Stimulated activated CD4-positive, alpha-beta T cell treated with anti-CD3 and anti-CD28 coated beads, Interleukin-2, amount 100 ng/mL, for 24 hours (primary cell): ENCODE measurements at regions not wholly inside any gene's neighbourhood (a gene's known extent, or its start where the extent isn't known, plus 50 kb on each side); places are given as distances from the start of the nearest gene placed in this dataset.
"Not testable (repeated sequence)": the region's sequence is repeated elsewhere in the genome, so short reads cannot be mapped to it uniquely, and the experiment has no call there.

Experiments
- DNase-seq, 2 donors: peaks; one replicate each; pipeline ENCODE4 v3.0.0-alpha.2; 2020

- DNase-seq = no peak
Measured at GRCh38 chr4:82171531-82172155, 202.1 kb downstream of the HNRNPD start.

- no peak for DNase-seq
Measured at GRCh38 chr4:82149750-82150149, 224.0 kb downstream of the HNRNPD start.

GRCh38 chr4:82145850-82146249, 227.9 kb downstream of the HNRNPD start:
- no peak for DNase-seq

GRCh38 chr4:82140422-82140821, 233.4 kb downstream of the HNRNPD start:
- no peak for DNase-seq

- no peak for DNase-seq
Measured at GRCh38 chr4:82139287-82139686, 234.5 kb downstream of the HNRNPD start.

- DNase-seq = no peak
Measured at GRCh38 chr4:82138374-82138773, 235.4 kb downstream of the HNRNPD start.

GRCh38 chr4:82136161-82136801, 237.5 kb downstream of the HNRNPD start:
- no peak for DNase-seq

GRCh38 chr4:82128355-82128754, 245.4 kb downstream of the HNRNPD start:
- no peak for DNase-seq

- no peak for DNase-seq
Measured at GRCh38 chr4:82126512-82127040, 247.2 kb downstream of the HNRNPD start.

GRCh38 chr4:82125787-82126297, 247.9 kb downstream of the HNRNPD start:
- DNase-seq = no peak

- DNase-seq = no peak
Measured at GRCh38 chr4:82124932-82125786, 248.6 kb downstream of the HNRNPD start.

- DNase-seq = no peak
Measured at GRCh38 chr4:82124365-82124764, 249.4 kb downstream of the HNRNPD start.

GRCh38 chr4:82123934-82124333, 249.9 kb downstream of the HNRNPD start:
- no peak for DNase-seq

GRCh38 chr4:82115183-82115582, 258.6 kb downstream of the HNRNPD start:
- DNase-seq = not testable (repeated sequence)

- DNase-seq = no peak
Measured at GRCh38 chr4:82108506-82108905, 265.3 kb downstream of the HNRNPD start.

- DNase-seq = no peak
Measured at GRCh38 chr4:82104578-82104977, 269.2 kb downstream of the HNRNPD start.

GRCh38 chr4:82099928-82100579, 273.7 kb downstream of the HNRNPD start:
- no peak for DNase-seq

- DNase-seq = no peak
Measured at GRCh38 chr4:82097504-82097903, 276.3 kb downstream of the HNRNPD start.

GRCh38 chr4:82090717-82091116, 283.1 kb downstream of the HNRNPD start:
- no peak for DNase-seq

- no peak for DNase-seq
Measured at GRCh38 chr4:82084747-82085146, 289.0 kb downstream of the HNRNPD start.

- DNase-seq = not testable (repeated sequence)
Measured at GRCh38 chr4:82077471-82077995, 296.3 kb downstream of the HNRNPD start.

- no peak for DNase-seq
Measured at GRCh38 chr4:82076809-82077208, 297.0 kb downstream of the HNRNPD start.

- DNase-seq = no peak
Measured at GRCh38 chr4:82076359-82076758, 297.4 kb downstream of the HNRNPD start.
